HepG2 (cell line): ENCODE measurements at regions not wholly inside any gene's neighbourhood (a gene's known extent, or its start where the extent isn't known, plus 50 kb on each side); places are given as distances from the start of the nearest gene placed in this dataset.

Experiments
- ETV5 ChIP-seq: IDR thresholded peaks from 2 replicates; pipeline ENCODE4 v1.6.1; 2018; ENCODE audit warnings: missing biosample characterization, missing genetic modification reagents, inconsistent platforms, borderline replicate concordance
- FOXJ3 ChIP-seq: sonication (generic); formaldehyde crosslinking; IDR thresholded peaks from 2 replicates; pipeline ENCODE4 v1.4.0; 2020; ENCODE audit warnings: missing genetic modification reagents, mild to moderate bottlenecking, borderline replicate concordance
- GATA4 ChIP-seq: sonication (generic); IDR thresholded peaks from 2 replicates; pipeline ENCODE4 v1.6.1; 2016; ENCODE audit warnings: antibody characterized with exemption, low read depth, borderline replicate concordance
- SIN3B ChIP-seq: fragments of 150-350 bp; IDR thresholded peaks from 2 replicates; pipeline ENCODE4 v1.6.1; 2014; ENCODE audit warnings: low read length
- TBX3 ChIP-seq: fragments of 450-650 bp; IDR thresholded peaks from 2 replicates; pipeline ENCODE4 v1.6.1; 2017; ENCODE audit warnings: antibody characterized with exemption, mild to moderate bottlenecking, inconsistent platforms, borderline replicate concordance
- YEATS4 ChIP-seq: sonication (generic); formaldehyde crosslinking; IDR thresholded peaks from 2 replicates; pipeline ENCODE4 v1.4.0; 2020; ENCODE audit warnings: missing genetic modification reagents, borderline replicate concordance
- ZNF30 ChIP-seq: sonication (generic); formaldehyde crosslinking; IDR thresholded peaks from 2 replicates; pipeline ENCODE4 v1.5.0; 2020; ENCODE audit warnings: mild to moderate bottlenecking, missing genetic modification reagents
- TF ChIP-seq, protein P1 (sequence below): sonication (generic); formaldehyde crosslinking; IDR thresholded peaks from 2 replicates; pipeline ENCODE4 v1.5.1; 2020; ENCODE audit warnings: mild to moderate bottlenecking, missing genetic modification reagents, moderate library complexity
- TF ChIP-seq, protein P2 (sequence below): sonication (generic); formaldehyde crosslinking; IDR thresholded peaks from 2 replicates; pipeline ENCODE4 v1.4.0; 2020; ENCODE audit warnings: missing genetic modification reagents
- TF ChIP-seq, protein P3 (sequence below), 2 experiments: sonication (generic) in 1 of 2; formaldehyde crosslinking in 1 of 2; IDR thresholded peaks; 2 replicates each; pipeline versions ENCODE4 v1.4.0 to v1.6.1; 2016 to 2020; ENCODE audit warnings: borderline replicate concordance in 1 of 2, low read depth in 1 of 2, mild to moderate bottlenecking in 1 of 2, missing genetic modification reagents in 1 of 2

DNA sequence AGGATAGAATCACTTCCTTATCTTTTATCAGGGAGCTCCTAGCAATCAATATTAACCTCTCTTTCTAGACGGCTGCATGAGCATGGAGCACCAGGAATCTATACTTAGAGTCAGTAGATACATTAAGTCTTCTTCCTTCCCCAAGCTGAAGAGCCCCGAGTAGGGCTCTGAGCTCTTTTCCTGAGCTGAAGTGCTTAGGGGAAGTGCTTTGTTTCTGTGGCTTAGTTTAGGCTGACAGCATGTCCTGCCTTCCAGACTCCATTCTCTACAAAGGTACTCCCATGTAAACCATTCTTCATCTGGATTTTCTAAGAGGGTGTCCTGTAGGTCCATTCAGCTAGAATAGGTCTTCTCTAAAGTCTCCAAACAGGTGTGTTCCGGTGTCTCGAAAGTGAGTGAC, 127.5 kb upstream of the AFF2 start (continued):
- TF ChIP-seq FOXJ3 (CRISPR knock-in tag) (no peak), SIN3B (no peak), ETV5 (no peak), YEATS4 (CRISPR knock-in tag) (no peak), GATA4 (no peak), TBX3 (no peak), ZNF30 (CRISPR knock-in tag) (no peak)
- TF ChIP-seq, protein P1, sequence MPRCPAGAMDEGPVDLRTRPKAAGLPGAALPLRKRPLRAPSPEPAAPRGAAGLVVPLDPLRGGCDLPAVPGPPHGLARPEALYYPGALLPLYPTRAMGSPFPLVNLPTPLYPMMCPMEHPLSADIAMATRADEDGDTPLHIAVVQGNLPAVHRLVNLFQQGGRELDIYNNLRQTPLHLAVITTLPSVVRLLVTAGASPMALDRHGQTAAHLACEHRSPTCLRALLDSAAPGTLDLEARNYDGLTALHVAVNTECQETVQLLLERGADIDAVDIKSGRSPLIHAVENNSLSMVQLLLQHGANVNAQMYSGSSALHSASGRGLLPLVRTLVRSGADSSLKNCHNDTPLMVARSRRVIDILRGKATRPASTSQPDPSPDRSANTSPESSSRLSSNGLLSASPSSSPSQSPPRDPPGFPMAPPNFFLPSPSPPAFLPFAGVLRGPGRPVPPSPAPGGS: no peak
- TF ChIP-seq, protein P2, sequence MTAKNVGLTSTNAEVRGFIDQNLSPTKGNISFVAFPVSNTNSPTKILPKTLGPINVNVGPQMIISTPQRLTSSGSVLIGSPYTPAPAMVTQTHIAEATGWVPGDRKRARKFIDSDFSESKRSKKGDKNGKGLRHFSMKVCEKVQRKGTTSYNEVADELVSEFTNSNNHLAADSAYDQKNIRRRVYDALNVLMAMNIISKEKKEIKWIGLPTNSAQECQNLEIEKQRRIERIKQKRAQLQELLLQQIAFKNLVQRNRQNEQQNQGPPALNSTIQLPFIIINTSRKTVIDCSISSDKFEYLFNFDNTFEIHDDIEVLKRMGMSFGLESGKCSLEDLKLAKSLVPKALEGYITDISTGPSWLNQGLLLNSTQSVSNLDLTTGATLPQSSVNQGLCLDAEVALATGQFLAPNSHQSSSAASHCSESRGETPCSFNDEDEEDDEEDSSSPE (CRISPR knock-in tag): no peak
- TF ChIP-seq, protein P3, sequence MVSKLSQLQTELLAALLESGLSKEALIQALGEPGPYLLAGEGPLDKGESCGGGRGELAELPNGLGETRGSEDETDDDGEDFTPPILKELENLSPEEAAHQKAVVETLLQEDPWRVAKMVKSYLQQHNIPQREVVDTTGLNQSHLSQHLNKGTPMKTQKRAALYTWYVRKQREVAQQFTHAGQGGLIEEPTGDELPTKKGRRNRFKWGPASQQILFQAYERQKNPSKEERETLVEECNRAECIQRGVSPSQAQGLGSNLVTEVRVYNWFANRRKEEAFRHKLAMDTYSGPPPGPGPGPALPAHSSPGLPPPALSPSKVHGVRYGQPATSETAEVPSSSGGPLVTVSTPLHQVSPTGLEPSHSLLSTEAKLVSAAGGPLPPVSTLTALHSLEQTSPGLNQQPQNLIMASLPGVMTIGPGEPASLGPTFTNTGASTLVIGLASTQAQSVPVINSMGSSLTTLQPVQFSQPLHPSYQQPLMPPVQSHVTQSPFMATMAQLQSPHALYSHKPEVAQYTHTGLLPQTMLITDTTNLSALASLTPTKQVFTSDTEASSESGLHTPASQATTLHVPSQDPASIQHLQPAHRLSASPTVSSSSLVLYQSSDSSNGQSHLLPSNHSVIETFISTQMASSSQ (IDR thresholded peaks at IDR 0.05; ENCODE audit: low read depth): no peak
- TF ChIP-seq, protein P3 (CRISPR knock-in tag; IDR thresholded peaks at IDR 0.05; ENCODE audit: borderline replicate concordance): no peak
